K562 (cell line): ENCODE measurements at regions not wholly inside any gene's neighbourhood (a gene's known extent, or its start where the extent isn't known, plus 50 kb on each side); places are given as distances from the start of the nearest gene placed in this dataset.

Experiments
- CBX3 ChIP-seq, 2 experiments: IDR thresholded peaks; 1 replicate in 1 of 2; 2 replicates in 1 of 2; pipeline ENCODE4 v1.6.1; 2012; ENCODE audit warnings: inconsistent platforms in 2 of 2, low read length in 2 of 2, borderline replicate concordance in 1 of 2, control low read depth in 1 of 2
- CEBPB ChIP-seq: fragments of 450-650 bp; IDR thresholded peaks from 2 replicates; pipeline ENCODE4 v1.6.1; 2016; ENCODE audit warnings: missing genetic modification characterization, missing compliant biosample characterization
- IRF2 ChIP-seq: sonication (generic); formaldehyde crosslinking; IDR thresholded peaks from 2 replicates; pipeline ENCODE4 v1.8.1; 2022; ENCODE audit warnings: mild to moderate bottlenecking, missing genetic modification reagents
- POLR3A ChIP-seq: IDR thresholded peaks from 2 replicates; pipeline ENCODE4 v1.6.1; 2011; ENCODE audit warnings: borderline replicate concordance, mild to moderate bottlenecking, moderate library complexity; ENCODE audit not compliant: insufficient read length, insufficient read depth; ENCODE audit errors: extremely low read depth
- SIX5 ChIP-seq, 2 experiments: IDR thresholded peaks; 2 replicates each; pipeline ENCODE4 v1.6.1; 2011; ENCODE audit warnings: low read length in 2 of 2, borderline replicate concordance in 1 of 2, low read depth in 1 of 2, mild to moderate bottlenecking in 1 of 2, moderate library complexity in 1 of 2; ENCODE audit not compliant: insufficient read depth in 1 of 2
- TF ChIP-seq, protein P1 (sequence below): IDR thresholded peaks from 2 replicates; pipeline ENCODE4 v1.6.1; 2012; ENCODE audit warnings: low read depth, low read length, improper control_type of control experiment, borderline replicate concordance
- TF ChIP-seq, protein P2 (sequence below): sonication (generic); formaldehyde crosslinking; IDR thresholded peaks from 2 replicates; pipeline ENCODE4 v1.5.0; 2020; ENCODE audit warnings: missing genetic modification reagents
- TF ChIP-seq, protein P3 (sequence below): fragments of 250-450 bp; sonication (Bioruptor Pico); IDR thresholded peaks from 2 replicates; pipeline ENCODE4 v1.5.0; 2022; ENCODE audit warnings: mild to moderate bottlenecking

DNA sequence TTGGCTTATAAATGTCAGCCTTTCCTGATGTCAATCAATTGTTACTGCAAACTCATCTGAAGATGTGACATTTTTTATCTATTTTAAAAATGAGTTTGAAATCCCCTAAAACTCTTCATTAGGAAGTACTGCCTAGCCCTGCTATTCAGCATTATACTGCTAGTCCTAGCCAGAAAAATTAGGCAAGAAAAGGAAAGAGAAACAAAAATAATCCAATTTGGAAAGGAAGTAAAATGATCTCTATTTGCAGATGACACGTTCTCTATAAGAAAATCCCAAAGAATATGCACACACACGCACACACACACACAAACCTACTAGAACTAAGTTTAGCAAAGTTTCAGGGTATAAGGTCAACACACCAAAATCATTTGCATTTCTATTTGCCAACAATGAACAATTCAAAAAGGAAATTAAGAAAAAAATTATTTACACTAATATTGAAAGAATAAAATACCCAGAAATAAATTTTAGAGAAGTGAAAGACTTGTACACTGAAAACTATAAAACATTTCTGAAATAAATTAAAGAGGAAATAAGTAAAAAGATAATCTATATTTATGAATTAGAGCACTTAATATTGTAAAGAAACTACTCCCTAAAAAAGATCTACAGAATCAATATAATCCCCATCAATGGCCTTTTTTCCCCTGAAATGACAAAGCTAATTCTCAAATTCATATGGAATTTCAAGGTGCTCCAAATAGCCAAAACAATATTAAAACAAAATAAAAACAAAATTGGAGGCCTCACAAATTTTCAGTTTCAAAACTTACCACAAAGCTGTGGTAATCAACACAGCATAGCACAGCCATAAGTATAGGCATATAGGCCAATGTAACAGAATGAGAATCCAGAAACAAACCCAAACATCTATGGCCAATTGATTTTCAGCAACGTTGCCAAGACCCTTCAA is 433.7 kb upstream of the TRIB2 start:
- TF ChIP-seq, protein P1, sequence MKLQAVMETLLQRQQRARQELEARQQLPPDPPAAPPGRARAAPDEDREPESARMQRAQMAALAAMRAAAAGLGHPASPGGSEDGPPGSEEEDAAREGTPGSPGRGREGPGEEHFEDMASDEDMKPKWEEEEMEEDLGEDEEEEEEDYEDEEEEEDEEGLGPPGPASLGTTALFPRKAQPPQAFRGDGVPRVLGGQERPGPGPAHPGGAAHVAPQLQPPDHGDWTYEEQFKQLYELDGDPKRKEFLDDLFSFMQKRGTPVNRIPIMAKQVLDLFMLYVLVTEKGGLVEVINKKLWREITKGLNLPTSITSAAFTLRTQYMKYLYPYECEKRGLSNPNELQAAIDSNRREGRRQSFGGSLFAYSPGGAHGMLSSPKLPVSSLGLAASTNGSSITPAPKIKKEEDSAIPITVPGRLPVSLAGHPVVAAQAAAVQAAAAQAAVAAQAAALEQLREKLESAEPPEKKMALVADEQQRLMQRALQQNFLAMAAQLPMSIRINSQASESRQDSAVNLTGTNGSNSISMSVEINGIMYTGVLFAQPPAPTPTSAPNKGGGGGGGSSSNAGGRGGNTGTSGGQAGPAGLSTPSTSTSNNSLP, result no peak
- no peak for TF ChIP-seq IRF2 (CRISPR knock-in tag)
- TF ChIP-seq CEBPB, result no peak
- TF ChIP-seq, protein P2, sequence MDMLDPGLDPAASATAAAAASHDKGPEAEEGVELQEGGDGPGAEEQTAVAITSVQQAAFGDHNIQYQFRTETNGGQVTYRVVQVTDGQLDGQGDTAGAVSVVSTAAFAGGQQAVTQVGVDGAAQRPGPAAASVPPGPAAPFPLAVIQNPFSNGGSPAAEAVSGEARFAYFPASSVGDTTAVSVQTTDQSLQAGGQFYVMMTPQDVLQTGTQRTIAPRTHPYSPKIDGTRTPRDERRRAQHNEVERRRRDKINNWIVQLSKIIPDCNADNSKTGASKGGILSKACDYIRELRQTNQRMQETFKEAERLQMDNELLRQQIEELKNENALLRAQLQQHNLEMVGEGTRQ (CRISPR knock-in tag), result no peak
- no peak for TF ChIP-seq POLR3A
- no peak for TF ChIP-seq SIX5 (IDR thresholded peaks at IDR 0.05; ENCODE audit: borderline replicate concordance in 1 of 2, insufficient read depth in 1 of 2, low read depth in 1 of 2, low read length in 2 of 2)
- TF ChIP-seq, protein P3, sequence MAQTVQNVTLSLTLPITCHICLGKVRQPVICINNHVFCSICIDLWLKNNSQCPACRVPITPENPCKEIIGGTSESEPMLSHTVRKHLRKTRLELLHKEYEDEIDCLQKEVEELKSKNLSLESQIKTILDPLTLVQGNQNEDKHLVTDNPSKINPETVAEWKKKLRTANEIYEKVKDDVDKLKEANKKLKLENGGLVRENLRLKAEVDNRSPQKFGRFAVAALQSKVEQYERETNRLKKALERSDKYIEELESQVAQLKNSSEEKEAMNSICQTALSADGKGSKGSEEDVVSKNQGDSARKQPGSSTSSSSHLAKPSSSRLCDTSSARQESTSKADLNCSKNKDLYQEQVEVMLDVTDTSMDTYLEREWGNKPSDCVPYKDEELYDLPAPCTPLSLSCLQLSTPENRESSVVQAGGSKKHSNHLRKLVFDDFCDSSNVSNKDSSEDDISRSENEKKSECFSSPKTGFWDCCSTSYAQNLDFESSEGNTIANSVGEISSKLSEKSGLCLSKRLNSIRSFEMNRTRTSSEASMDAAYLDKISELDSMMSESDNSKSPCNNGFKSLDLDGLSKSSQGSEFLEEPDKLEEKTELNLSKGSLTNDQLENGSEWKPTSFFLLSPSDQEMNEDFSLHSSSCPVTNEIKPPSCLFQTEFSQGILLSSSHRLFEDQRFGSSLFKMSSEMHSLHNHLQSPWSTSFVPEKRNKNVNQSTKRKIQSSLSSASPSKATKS (CRISPR knock-in tag), result no peak
- no peak for TF ChIP-seq CBX3 (IDR thresholded peaks at IDR 0.05; ENCODE audit: borderline replicate concordance in 1 of 2, low read length in 2 of 2)
